ENCODE measurements at regions not wholly inside any gene's neighbourhood (a gene's known extent, or its start where the extent isn't known, plus 50 kb on each side); places are given as distances from the start of the nearest gene placed in this dataset.

- Mint-ChIP-seq H3K27ac (no peak overlapping the region), H3K9me3 (no peaks in the 10 kb centered on the region), H3K36me3 (ENCODE audit: insufficient read depth in 2 of 2) (no peaks in the 10 kb centered on the region), H3K4me1 (ENCODE audit: low read depth) (no peaks in the 10 kb centered on the region), H3K27me3 (ENCODE audit: low read depth) (no peaks in the 10 kb centered on the region), H3K4me3 (no peak overlapping the region)
- DNase-seq = no peak
- ATAC-seq (replicated peaks in 1 of 2) = no peak
Observed at GRCh38 chr15:93467337-93467736, 378.3 kb upstream of the RGMA start.

- DNase-seq (no peak), ATAC-seq (replicated peaks in 1 of 2) (no peak)
- no peak overlapping the region for H3K4me3 Mint-ChIP-seq
- no peaks in the 10 kb centered on the region for H3K36me3 Mint-ChIP-seq (ENCODE audit: insufficient read depth in 2 of 2)
- H3K9me3 Mint-ChIP-seq = no peaks in the 10 kb centered on the region
- no peaks in the 10 kb centered on the region for H3K4me1 Mint-ChIP-seq (ENCODE audit: low read depth)
- no peak overlapping the region for H3K27ac Mint-ChIP-seq
- H3K27me3 Mint-ChIP-seq (ENCODE audit: low read depth) = no peaks in the 10 kb centered on the region
Observed at GRCh38 chr15:93466380-93466779, 377.4 kb upstream of the RGMA start.

GRCh38 chr15:93462690-93463089 is 373.7 kb upstream of the RGMA start:
- H3K27me3 Mint-ChIP-seq (ENCODE audit: low read depth) = no peaks in the 10 kb centered on the region
- ATAC-seq (replicated peaks in 1 of 2) = no peak
- no peak overlapping the region for H3K4me3 Mint-ChIP-seq
- no peaks in the 10 kb centered on the region for H3K36me3 Mint-ChIP-seq (ENCODE audit: insufficient read depth in 2 of 2)
- H3K4me1 Mint-ChIP-seq (ENCODE audit: low read depth) = no peaks in the 10 kb centered on the region
- DNase-seq = no peak
- no peak overlapping the region for H3K27ac Mint-ChIP-seq
- no peaks in the 10 kb centered on the region for H3K9me3 Mint-ChIP-seq

GRCh38 chr15:93460717-93461116 is 371.7 kb upstream of the RGMA start:
- Mint-ChIP-seq H3K36me3 (ENCODE audit: insufficient read depth in 2 of 2) (no peaks in the 10 kb centered on the region), H3K4me1 (ENCODE audit: low read depth) (no peaks in the 10 kb centered on the region), H3K9me3 (no peaks in the 10 kb centered on the region), H3K27ac (no peak overlapping the region), H3K4me3 (no peak overlapping the region), H3K27me3 (ENCODE audit: low read depth) (no peaks in the 10 kb centered on the region)
- ATAC-seq (replicated peaks in 1 of 2) = no peak
- DNase-seq = no peak

GRCh38 chr15:93459396-93459795 is 370.4 kb upstream of the RGMA start:
- Mint-ChIP-seq H3K9me3 (no peaks in the 10 kb centered on the region), H3K36me3 (ENCODE audit: insufficient read depth in 2 of 2) (no peaks in the 10 kb centered on the region), H3K4me3 (no peak overlapping the region), H3K4me1 (ENCODE audit: low read depth) (no peaks in the 10 kb centered on the region), H3K27me3 (ENCODE audit: low read depth) (no peaks in the 10 kb centered on the region), H3K27ac (no peak overlapping the region)
- ATAC-seq (replicated peaks in 1 of 2) (no peak), DNase-seq (no peak)

GRCh38 chr15:93458597-93458996 is 369.6 kb upstream of the RGMA start:
- DNase-seq (no peak), ATAC-seq (replicated peaks in 1 of 2) (no peak)
- no peaks in the 10 kb centered on the region for H3K9me3 Mint-ChIP-seq
- H3K27me3 Mint-ChIP-seq (ENCODE audit: low read depth) = no peaks in the 10 kb centered on the region
- no peak overlapping the region for H3K4me3 Mint-ChIP-seq
- H3K27ac Mint-ChIP-seq = no peak overlapping the region
- no peaks in the 10 kb centered on the region for H3K4me1 Mint-ChIP-seq (ENCODE audit: low read depth)
- no peaks in the 10 kb centered on the region for H3K36me3 Mint-ChIP-seq (ENCODE audit: insufficient read depth in 2 of 2)

- Mint-ChIP-seq H3K4me1 (ENCODE audit: low read depth) (no peaks in the 10 kb centered on the region), H3K4me3 (no peak overlapping the region), H3K27ac (no peak overlapping the region), H3K36me3 (ENCODE audit: insufficient read depth in 2 of 2) (no peaks in the 10 kb centered on the region), H3K27me3 (ENCODE audit: low read depth) (no peaks in the 10 kb centered on the region), H3K9me3 (no peaks in the 10 kb centered on the region)
- DNase-seq (no peak), ATAC-seq (replicated peaks in 1 of 2) (no peak)
Observed at GRCh38 chr15:93454788-93455187, 365.8 kb upstream of the RGMA start.

GRCh38 chr15:93452537-93453211 is 363.7 kb upstream of the RGMA start:
- Mint-ChIP-seq H3K9me3 (no peaks in the 10 kb centered on the region), H3K4me1 (ENCODE audit: low read depth) (no peaks in the 10 kb centered on the region), H3K4me3 (no peak overlapping the region), H3K27me3 (ENCODE audit: low read depth) (no peaks in the 10 kb centered on the region), H3K36me3 (ENCODE audit: insufficient read depth in 2 of 2) (no peaks in the 10 kb centered on the region), H3K27ac (no peak overlapping the region)
- DNase-seq (no peak), ATAC-seq (replicated peaks in 1 of 2) (no peak)

GRCh38 chr15:93451822-93452221 is 362.8 kb upstream of the RGMA start:
- Mint-ChIP-seq H3K27ac (no peak overlapping the region), H3K36me3 (ENCODE audit: insufficient read depth in 2 of 2) (no peaks in the 10 kb centered on the region), H3K9me3 (no peaks in the 10 kb centered on the region), H3K4me3 (no peak overlapping the region), H3K4me1 (ENCODE audit: low read depth) (no peaks in the 10 kb centered on the region), H3K27me3 (ENCODE audit: low read depth) (no peaks in the 10 kb centered on the region)
- ATAC-seq (replicated peaks in 1 of 2) (no peak), DNase-seq (no peak)

GRCh38 chr15:93451265-93451664 is 362.3 kb upstream of the RGMA start:
- Mint-ChIP-seq H3K27ac (no peak overlapping the region), H3K9me3 (no peaks in the 10 kb centered on the region), H3K4me1 (ENCODE audit: low read depth) (no peaks in the 10 kb centered on the region), H3K27me3 (ENCODE audit: low read depth) (no peaks in the 10 kb centered on the region), H3K36me3 (ENCODE audit: insufficient read depth in 2 of 2) (no peaks in the 10 kb centered on the region), H3K4me3 (no peak overlapping the region)
- no peak for ATAC-seq (replicated peaks in 1 of 2)
- no peak for DNase-seq

- no peaks in the 10 kb centered on the region for H3K36me3 Mint-ChIP-seq (ENCODE audit: insufficient read depth in 2 of 2)
- no peak overlapping the region for H3K4me3 Mint-ChIP-seq
- no peaks in the 10 kb centered on the region for H3K9me3 Mint-ChIP-seq
- DNase-seq (no peak), ATAC-seq (replicated peaks in 1 of 2) (no peak)
- H3K27me3 Mint-ChIP-seq (ENCODE audit: low read depth) = no peaks in the 10 kb centered on the region
- no peak overlapping the region for H3K27ac Mint-ChIP-seq
- H3K4me1 Mint-ChIP-seq (ENCODE audit: low read depth) = no peaks in the 10 kb centered on the region
Observed at GRCh38 chr15:93449798-93450197, 360.8 kb upstream of the RGMA start.

- peaks cover 7% of the 10 kb centered on the region for H3K27me3 Mint-ChIP-seq (ENCODE audit: low read depth)
- ATAC-seq (replicated peaks in 1 of 2) (no peak), DNase-seq (no peak)
- no peak overlapping the region for H3K27ac Mint-ChIP-seq
- H3K36me3 Mint-ChIP-seq (ENCODE audit: insufficient read depth in 2 of 2) = no peaks in the 10 kb centered on the region
- peaks cover 0 to 1% of the 10 kb centered on the region in 2 donors for H3K9me3 Mint-ChIP-seq
- no peak overlapping the region for H3K4me3 Mint-ChIP-seq
- no peaks in the 10 kb centered on the region for H3K4me1 Mint-ChIP-seq (ENCODE audit: low read depth)
Observed at GRCh38 chr15:93438310-93438709, 349.3 kb upstream of the RGMA start.

GRCh38 chr15:93432474-93432873 is 343.5 kb upstream of the RGMA start:
- DNase-seq = no peak
- H3K9me3 Mint-ChIP-seq = peaks cover 0 to 1% of the 10 kb centered on the region in 2 donors
- H3K27ac Mint-ChIP-seq = no peak overlapping the region

GRCh38 chr15:93428807-93429351 is 339.9 kb upstream of the RGMA start:
- no peak for ATAC-seq (replicated peaks in 1 of 2)
- Mint-ChIP-seq H3K27ac (no peak overlapping the region), H3K36me3 (ENCODE audit: insufficient read depth in 2 of 2) (no peaks in the 10 kb centered on the region), H3K9me3 (no peaks in the 10 kb centered on the region), H3K4me1 (ENCODE audit: low read depth) (no peaks in the 10 kb centered on the region), H3K4me3 (no peak overlapping the region), H3K27me3 (ENCODE audit: low read depth) (peaks cover 6% of the 10 kb centered on the region)
- DNase-seq = no peak

More at GRCh38 chr15:93432474-93432873, 343.5 kb upstream of the RGMA start:
- Mint-ChIP-seq H3K36me3 (ENCODE audit: insufficient read depth in 2 of 2) (no peaks in the 10 kb centered on the region), H3K4me3 (no peak overlapping the region), H3K27me3 (ENCODE audit: low read depth) (peaks cover 6% of the 10 kb centered on the region), H3K4me1 (ENCODE audit: low read depth) (no peaks in the 10 kb centered on the region)
- ATAC-seq (replicated peaks in 1 of 2) = no peak
